ENCODE measurements at regions not wholly inside any gene's neighbourhood (a gene's known extent, or its start where the extent isn't known, plus 50 kb on each side); places are given as distances from the start of the nearest gene placed in this dataset.

- Histone ChIP-seq H3K4me1 (ENCODE audit: control insufficient read depth, insufficient read depth, low read length) (no peaks in the 10 kb centered on the region), H4K20me1 (ENCODE audit: control insufficient read depth, insufficient read depth) (no peaks in the 10 kb centered on the region), H3K4me2 (ENCODE audit: control insufficient read depth, insufficient read depth) (no peak overlapping the region), H3K79me2 (ENCODE audit: control insufficient read depth, insufficient read depth, low read length) (no peaks in the 10 kb centered on the region), H3K27ac (ENCODE audit: control insufficient read depth, insufficient read depth) (no peak overlapping the region), H3K36me3 (ENCODE audit: control insufficient read depth in 2 of 2, insufficient read depth in 2 of 2, low read length in 1 of 2) (no peaks in the 10 kb centered on the region), H2AFZ (ENCODE audit: control insufficient read depth, low read depth, low read length) (no peak overlapping the region), H3K9ac (ENCODE audit: control insufficient read depth, insufficient read depth, low read length) (no peak overlapping the region), H3K27me3 (replicated peaks in 1 of 2; ENCODE audit: control insufficient read depth in 2 of 2, insufficient read depth in 2 of 2, low read length in 1 of 2) (no peaks in the 10 kb centered on the region; a peak in 1 of 4 replicates), H3K4me3 (no peak overlapping the region), H3K9me3 (replicated peaks; ENCODE audit: control insufficient read depth, insufficient read depth, low read length) (no peaks in the 10 kb centered on the region)
- CTCF ChIA-PET = no interaction called here
- no peak for FAIRE-seq
- in situ Hi-C loops (cut with MboI) (no loop called here), intact Hi-C loops (cut with micrococcal nuclease; ENCODE audit: unreplicated experiment) (no loop called here)
- SMC1A ChIA-PET (ENCODE audit: uncharacterized antibody, unreplicated experiment) = no interaction called here
- WGBS (ENCODE audit: insufficient coverage, insufficient replicate concordance, low lambda C conversion rate, missing lambda C conversion rate) = 0% methylated on average over 3 of the region's 3 CpGs
- POLR2A ChIA-PET = no interaction called here
- DNase-seq (ENCODE audit: low read depth, low spot score) = no peak
- no peak for ATAC-seq
- RAD21 ChIA-PET (ENCODE audit: unreplicated experiment) = no interaction called here
- BruUV-seq (replicated peaks) = no TSS peak
- TF ChIP-seq BCLAF1 (IDR thresholded peaks at IDR 0.05) = no peak
- no peak for TF ChIP-seq TCF3 (IDR thresholded peaks at IDR 0.05; ENCODE audit: borderline replicate concordance, insufficient read depth, low read depth, low read length)
- TF ChIP-seq REST (IDR thresholded peaks at IDR 0.05; ENCODE audit: low read depth, low read length) = no peak
- no peak for TF ChIP-seq EP300 (IDR thresholded peaks at IDR 0.05; ENCODE audit: borderline replicate concordance in 1 of 2, control insufficient read depth in 1 of 2, low read depth in 2 of 2, low read length in 2 of 2)
- TF ChIP-seq CBFB (IDR thresholded peaks at IDR 0.05; ENCODE audit: low read depth) = no peak
- TF ChIP-seq FOS (IDR thresholded peaks at IDR 0.05; ENCODE audit: borderline replicate concordance, extremely low read depth, insufficient read length) = no peak
- no peak for TF ChIP-seq CHD1 (IDR thresholded peaks at IDR 0.05; ENCODE audit: low read depth, low read length)
- no peak for TF ChIP-seq SMAD1 (IDR thresholded peaks at IDR 0.05; ENCODE audit: low read depth, partially characterized antibody)
- no peak for TF ChIP-seq KAT2A (conservative IDR thresholded peaks at IDR 0.05; ENCODE audit: control insufficient read depth, low read depth, low read length)
- TF ChIP-seq ZNF24 (IDR thresholded peaks at IDR 0.05) = no peak
- TF ChIP-seq NR2C1 (IDR thresholded peaks at IDR 0.05) = no peak
- no peak for TF ChIP-seq ZNF592 (IDR thresholded peaks at IDR 0.05)
- TF ChIP-seq ZNF274 (IDR thresholded peaks at IDR 0.05; ENCODE audit: insufficient read depth, insufficient read length) = no peak
- no peak for TF ChIP-seq EGR1 (IDR thresholded peaks at IDR 0.05; ENCODE audit: borderline replicate concordance in 1 of 2, low read depth in 2 of 2, low read length in 2 of 2)
Measured at GRCh38 chr2:5616019-5616418, 76.2 kb upstream of the SOX11 start.

Data from GM12878 (cell line).